HG03565 (cell line): ENCODE measurements at regions not wholly inside any gene's neighbourhood (a gene's known extent, or its start where the extent isn't known, plus 50 kb on each side); places are given as distances from the start of the nearest gene placed in this dataset.

Experiments used
- ATAC-seq: cut with Tn5 transposase; IDR thresholded peaks from one replicate; pipeline ENCODE4 v1.9.1; 2021; ENCODE audit warnings: mild to moderate bottlenecking, moderate library complexity; ENCODE audit not compliant: unreplicated experiment

GRCh38 chr14:97878206-97878605 lies 1081.0 kb downstream of the VRK1 start:
- ATAC-seq, result no peak

- ATAC-seq, result no peak
These were observed 1081.5 kb downstream of the VRK1 start for GRCh38 chr14:97878727-97879126.

GRCh38 chr14:97887690-97888089 lies 1090.5 kb downstream of the VRK1 start:
- ATAC-seq, result no peak

GRCh38 chr14:97888331-97888730 lies 1091.1 kb downstream of the VRK1 start:
- no peak for ATAC-seq

- no peak for ATAC-seq
These were observed 1094.3 kb downstream of the VRK1 start for GRCh38 chr14:97891515-97891914.

GRCh38 chr14:97894552-97894951 lies 1097.4 kb downstream of the VRK1 start:
- ATAC-seq, result no peak

GRCh38 chr14:97900196-97900854 lies 1103.1 kb downstream of the VRK1 start:
- no peak for ATAC-seq

GRCh38 chr14:97902630-97903029 lies 1105.4 kb downstream of the VRK1 start:
- ATAC-seq, result no peak

GRCh38 chr14:97903821-97904220 lies 1106.6 kb downstream of the VRK1 start:
- ATAC-seq, result no peak

- ATAC-seq, result no peak
These were observed 1115.0 kb downstream of the VRK1 start for GRCh38 chr14:97912217-97912616.

GRCh38 chr14:97916100-97916499 lies 1118.9 kb downstream of the VRK1 start:
- no peak for ATAC-seq

GRCh38 chr14:97916669-97917568 lies 1119.7 kb downstream of the VRK1 start:
- no peak for ATAC-seq

- no peak for ATAC-seq
These were observed 1123.0 kb downstream of the VRK1 start for GRCh38 chr14:97920201-97920600.

- ATAC-seq, result no peak
These were observed 1124.1 kb downstream of the VRK1 start for GRCh38 chr14:97921296-97921695.

- no peak for ATAC-seq
These were observed 1127.9 kb downstream of the VRK1 start for GRCh38 chr14:97924922-97925613.

- ATAC-seq, result no peak
These were observed 1133.0 kb downstream of the VRK1 start for GRCh38 chr14:97930166-97930565.

GRCh38 chr14:97931273-97931672 lies 1134.1 kb downstream of the VRK1 start:
- no peak for ATAC-seq

- no peak for ATAC-seq
These were observed 1145.7 kb downstream of the VRK1 start for GRCh38 chr14:97942921-97943320.

- no peak for ATAC-seq
These were observed 1146.4 kb downstream of the VRK1 start for GRCh38 chr14:97943619-97944018.

GRCh38 chr14:97944380-97944779 lies 1147.2 kb downstream of the VRK1 start:
- ATAC-seq, result no peak

- no peak for ATAC-seq
These were observed 1148.4 kb downstream of the VRK1 start for GRCh38 chr14:97945631-97946030.

GRCh38 chr14:97946240-97946639 lies 1149.1 kb downstream of the VRK1 start:
- ATAC-seq, result no peak
